H1 (cell line): ENCODE measurements at regions not wholly inside any gene's neighbourhood (a gene's known extent, or its start where the extent isn't known, plus 50 kb on each side); places are given as distances from the start of the nearest gene placed in this dataset.

ENCODE experiments used
- CTCF ChIA-PET: fragments of 300-600 bp; sonication (Branson Sonifier 250); formaldehyde crosslinking; loops from one replicate; lab custom pipeline; 2021; ENCODE audit not compliant: partially characterized antibody; lab: Charles Lee
- POLR2A ChIA-PET: fragments of 300-600 bp; sonication (Branson Sonifier 250); formaldehyde crosslinking; loops from one replicate; lab custom pipeline; 2021; ENCODE audit warnings: inconsistent platforms; ENCODE audit not compliant: partially characterized antibody; lab: Charles Lee
- DNase-seq, 2 experiments: peaks; one replicate each; pipeline versions ENCODE4 v3.0.0 to v3.0.0-alpha.2; 2010 to 2022; ENCODE audit warnings: low spot score in 2 of 2, low read depth in 1 of 2, mixed read lengths in 1 of 2
- FAIRE-seq: peaks from 2 replicates; lab custom pipeline; 2011; peaks lifted over from hg19 to GRCh38; lab: Jason Lieb, UNC
- H2AFZ ChIP-seq: 2 replicates; pipeline ENCODE4 v1.8.1; 2012; ENCODE audit warnings: low read length, inconsistent platforms
- H2AK5ac ChIP-seq: 2 replicates; pipeline ENCODE4 v1.6.1; 2013; ENCODE audit warnings: low read depth, low read length
- H2BK120ac ChIP-seq: replicated peaks from 2 replicates; pipeline ENCODE3; 2013; ENCODE audit warnings: low read depth, low read length, inconsistent platforms
- H2BK12ac ChIP-seq: 2 replicates; pipeline ENCODE4 v1.6.1; 2013; ENCODE audit warnings: low read depth, low read length
- H2BK15ac ChIP-seq: 2 replicates; pipeline ENCODE4 v1.6.1; 2013; ENCODE audit warnings: low read length
- H2BK20ac ChIP-seq: 2 replicates; pipeline ENCODE4 v1.6.1; 2013; ENCODE audit warnings: low read length
- H2BK5ac ChIP-seq: 2 replicates; pipeline ENCODE4 v1.6.1; 2013; ENCODE audit warnings: low read depth, low read length
- H3K14ac ChIP-seq: 2 replicates; pipeline ENCODE4 v1.6.1; 2013; ENCODE audit warnings: inconsistent platforms; ENCODE audit not compliant: insufficient read length
- H3K18ac ChIP-seq: 2 replicates; pipeline ENCODE4 v1.6.1; 2013; ENCODE audit warnings: low read length; ENCODE audit errors: extremely low read depth
- H3K23ac ChIP-seq: 2 replicates; pipeline ENCODE4 v1.6.1; 2013; ENCODE audit warnings: inconsistent platforms; ENCODE audit not compliant: insufficient read length
- H3K23me2 ChIP-seq: 2 replicates; pipeline ENCODE4 v1.6.1; 2013; ENCODE audit warnings: low read depth, low read length
- H3K27ac ChIP-seq: 2 replicates; pipeline ENCODE4 v1.6.1; 2011; ENCODE audit warnings: low read depth, low read length, inconsistent platforms
- H3K27me3 ChIP-seq, 4 experiments: replicated peaks in 1 of 4; 1 replicate in 1 of 4; 2 replicates in 3 of 4; pipeline versions ENCODE4 v1.6.1 to v1.8.1; 2011 to 2013; ENCODE audit warnings: low read length in 3 of 4, mild to moderate bottlenecking in 3 of 4, inconsistent platforms in 2 of 4, mixed read lengths in 2 of 4, moderate library complexity in 1 of 4; ENCODE audit not compliant: control insufficient read depth in 3 of 4, insufficient read depth in 3 of 4; ENCODE audit errors: extremely low read depth in 1 of 4
- H3K36me3 ChIP-seq, 4 experiments: 2 replicates each; pipeline versions ENCODE4 v1.6.1 to v1.8.1; 2011 to 2013; ENCODE audit warnings: mild to moderate bottlenecking in 4 of 4, low read length in 3 of 4, moderate library complexity in 2 of 4, control low read depth in 1 of 4, inconsistent platforms in 1 of 4; ENCODE audit not compliant: insufficient read depth in 4 of 4, control insufficient read depth in 2 of 4
- H3K4ac ChIP-seq: replicated peaks from 2 replicates; pipeline ENCODE3; 2013; ENCODE audit warnings: low read length, low read depth, mixed read lengths, inconsistent platforms; ENCODE audit not compliant: insufficient read length
- H3K4me1 ChIP-seq, 4 experiments: replicated peaks in 1 of 4; 1 replicate in 1 of 4; 2 replicates in 3 of 4; pipeline versions ENCODE4 v1.6.1 to v1.8.1; 2011 to 2013; ENCODE audit warnings: low read length in 3 of 4, inconsistent platforms in 2 of 4, mixed read lengths in 1 of 4; ENCODE audit not compliant: insufficient read depth in 4 of 4, control insufficient read depth in 3 of 4
- H3K4me2 ChIP-seq, 2 experiments: 2 replicates each; pipeline versions ENCODE4 v1.6.1 to v1.8.1; 2011 to 2013; ENCODE audit warnings: low read depth in 2 of 2, low read length in 2 of 2, control low read depth in 1 of 2, inconsistent platforms in 1 of 2, mild to moderate bottlenecking in 1 of 2; ENCODE audit not compliant: insufficient read depth in 1 of 2
- H3K4me3 ChIP-seq, 4 experiments: fragments of 200-600, 300-600 bp in 1 of 4; sonication (generic), shearing (Covaris generic), sonication (Bioruptor Twin) in 1 of 4; 2 replicates each; pipeline versions ENCODE4 v1.5.1 to v1.8.1; 2011 to 2016; ENCODE audit warnings: low read length in 4 of 4, low read depth in 3 of 4, control low read depth in 2 of 4, inconsistent platforms in 2 of 4, mild to moderate bottlenecking in 2 of 4, mixed read lengths in 1 of 4, moderate library complexity in 1 of 4; ENCODE audit not compliant: insufficient read depth in 2 of 4; ENCODE audit errors: extremely low read depth in 1 of 4
- H3K56ac ChIP-seq: replicated peaks from 2 replicates; pipeline ENCODE3; 2013; ENCODE audit warnings: low read depth, mild to moderate bottlenecking, mixed read lengths, low read length, inconsistent platforms; ENCODE audit not compliant: insufficient read length
- H3K79me1 ChIP-seq: 2 replicates; pipeline ENCODE4 v1.6.1; 2013; ENCODE audit warnings: low read depth, low read length, control low read depth
- H3K79me2 ChIP-seq, 2 experiments: 2 replicates each; pipeline versions ENCODE4 v1.6.1 to v1.8.1; 2012 to 2013; ENCODE audit warnings: low read length in 2 of 2, mild to moderate bottlenecking in 2 of 2, inconsistent platforms in 1 of 2; ENCODE audit not compliant: insufficient read depth in 2 of 2, control insufficient read depth in 1 of 2
- H3K9ac ChIP-seq, 4 experiments: replicated peaks in 1 of 4; 1 replicate in 1 of 4; 2 replicates in 3 of 4; pipeline versions ENCODE4 v1.6.1 to v1.8.1; 2011 to 2013; ENCODE audit warnings: low read depth in 3 of 4, low read length in 3 of 4, control low read depth in 2 of 4, mild to moderate bottlenecking in 2 of 4, moderate library complexity in 2 of 4, inconsistent platforms in 1 of 4; ENCODE audit errors: extremely low read depth in 1 of 4
- H3K9me3 ChIP-seq, 2 experiments: 2 replicates each; pipeline versions ENCODE4 v1.6.1 to v1.8.1; 2012 to 2013; ENCODE audit warnings: mild to moderate bottlenecking in 2 of 2, moderate library complexity in 2 of 2, control low read depth in 1 of 2, inconsistent platforms in 1 of 2, low read depth in 1 of 2, low read length in 1 of 2, mixed read lengths in 1 of 2; ENCODE audit not compliant: insufficient read depth in 2 of 2
- H4K20me1 ChIP-seq, 2 experiments: replicated peaks in 1 of 2; 2 replicates each; pipeline versions ENCODE3 to v1.8.1; 2011 to 2013; ENCODE audit warnings: inconsistent platforms in 2 of 2, low read length in 2 of 2, mild to moderate bottlenecking in 1 of 2; ENCODE audit not compliant: insufficient read depth in 2 of 2, control insufficient read depth in 1 of 2
- H4K5ac ChIP-seq: 2 replicates; pipeline ENCODE4 v1.6.1; 2013; ENCODE audit warnings: low read length, low read depth, mixed read lengths, inconsistent platforms; ENCODE audit not compliant: insufficient read length
- H4K8ac ChIP-seq: 2 replicates; pipeline ENCODE4 v1.8.0; 2013; ENCODE audit warnings: mild to moderate bottlenecking, moderate library complexity, low read length, inconsistent platforms; ENCODE audit not compliant: insufficient read depth; ENCODE audit errors: extremely low read depth
- H4K91ac ChIP-seq: replicated peaks from 2 replicates; pipeline ENCODE3; 2013; ENCODE audit warnings: low read length, mixed read lengths, inconsistent platforms; ENCODE audit not compliant: insufficient read length
- ASH2L ChIP-seq: fragments of 200-600, 300-600 bp; sonication (generic); IDR thresholded peaks from one replicate; pipeline ENCODE4 v1.7.1; 2017; ENCODE audit warnings: low read length
- BCL11A ChIP-seq, 2 experiments: IDR thresholded peaks; one replicate each; pipeline ENCODE4 v1.6.1; 2011; ENCODE audit warnings: low read depth in 2 of 2, low read length in 2 of 2, mild to moderate bottlenecking in 2 of 2
- EZH2 ChIP-seq: fragments of 200-600 bp; sonication (generic); IDR thresholded peaks from 2 replicates; pipeline ENCODE4 v1.7.1; 2012; ENCODE audit warnings: low read depth, mild to moderate bottlenecking, moderate library complexity, low read length, inconsistent platforms; ENCODE audit not compliant: severe bottlenecking
- HDAC6 ChIP-seq: IDR thresholded peaks from one replicate; pipeline ENCODE4 v1.7.1; 2012; ENCODE audit warnings: low read depth, mild to moderate bottlenecking, inconsistent platforms, low read length, moderate library complexity
- TAF1 ChIP-seq: IDR thresholded peaks from 2 replicates; pipeline ENCODE4 v1.6.1; 2011; ENCODE audit warnings: mild to moderate bottlenecking, low read depth, low read length
- TBP ChIP-seq: IDR thresholded peaks from 2 replicates; pipeline ENCODE4 v1.6.1; 2011; ENCODE audit warnings: low read depth, low read length, improper control_type of control experiment
- TEAD4 ChIP-seq: IDR thresholded peaks from 2 replicates; pipeline ENCODE4 v1.6.1; 2012; ENCODE audit warnings: low read depth, low read length, inconsistent platforms, mixed read lengths
- WGBS, 2 experiments: shearing (Covaris generic) in 1 of 2; methylation state at CpG; one replicate each; pipeline versions ENCODE4 v1.1.6 to v1.1.7; 2013 to 2015; ENCODE audit warnings: low lambda C conversion rate in 2 of 2, mixed read lengths in 2 of 2, inconsistent platforms in 1 of 2, low coverage in 1 of 2, missing lambda C conversion rate in 1 of 2; ENCODE audit not compliant: insufficient replicate concordance in 2 of 2, insufficient coverage in 1 of 2, insufficient read length in 1 of 2; ENCODE audit errors: extremely low coverage in 1 of 2, missing lambda C conversion rate in 1 of 2; 5-methylcytosine and 5-hydroxymethylcytosine counted together

- H2BK120ac ChIP-seq: no peak overlapping the region
- no peaks in the 10 kb centered on the region for H3K79me2 ChIP-seq
- no peak overlapping the region for H3K9ac ChIP-seq
- H3K23me2 ChIP-seq: no peaks in the 10 kb centered on the region
- H3K27ac ChIP-seq: no peak overlapping the region
- H3K9me3 ChIP-seq: no peaks in the 10 kb centered on the region
- no peak for TF ChIP-seq EZH2
- no peak for TF ChIP-seq HDAC6
- TF ChIP-seq TEAD4: no peak
- TF ChIP-seq TBP: no peak
- no peak for TF ChIP-seq ASH2L
- no peak for TF ChIP-seq TAF1
- no peak for TF ChIP-seq BCL11A (IDR thresholded peaks at IDR 0.05; ENCODE audit: low read depth in 2 of 2, low read length in 2 of 2)
- H2AK5ac ChIP-seq: no peak overlapping the region
- no peak overlapping the region for H3K23ac ChIP-seq
- no peaks in the 10 kb centered on the region for H3K27me3 ChIP-seq
- DNase-seq (no peak), FAIRE-seq (no peak)
- no peak overlapping the region for H4K5ac ChIP-seq
- H2BK15ac ChIP-seq: no peak overlapping the region
- no peak overlapping the region for H3K4ac ChIP-seq
- H3K18ac ChIP-seq: no peak overlapping the region
- H3K14ac ChIP-seq: no peak overlapping the region
- peaks cover 12% of the 10 kb centered on the region; the same call in 1 of the 2 replicates for H3K79me1 ChIP-seq
- 83% methylated on average over 7 of the region's 7 CpGs; no CpG with 5 or more reads in 1 of the 2 experiments for WGBS, 2 experiments
- H3K56ac ChIP-seq: no peak overlapping the region
- peaks cover 0 to 1% of the 10 kb centered on the region in 2 experiments for H4K20me1 ChIP-seq
- peaks cover 0 to 19% (median 11%) of the 10 kb centered on the region in 4 experiments; a peak in 3 of 7 replicates for H3K4me1 ChIP-seq
- H3K4me2 ChIP-seq: 0 out of 4 replicates have a peak overlapping the region, but pooled peaks of 1 of the 2 experiments have one; percentile 6
- no peak overlapping the region for H4K8ac ChIP-seq
- H2AFZ ChIP-seq: no peak overlapping the region
- no peak overlapping the region for H2BK12ac ChIP-seq
- no peaks in the 10 kb centered on the region for H3K36me3 ChIP-seq
- H3K4me3 ChIP-seq: no peak overlapping the region
- no peak overlapping the region for H4K91ac ChIP-seq
- POLR2A ChIA-PET: interaction anchor here (0.9 to 1.3 kb wide), 3 partner anchors 8 to 77 kb away, joined by 3 to 5 read pairs (median 3); no protein-coding TSS in a partner anchor
- CTCF ChIA-PET: interaction anchor here (0.6 to 1.2 kb wide), 4 partner anchors 10 to 551 kb away, joined by 3 to 4 read pairs (median 4); no protein-coding TSS in a partner anchor
- no peak overlapping the region for H2BK5ac ChIP-seq
- H2BK20ac ChIP-seq: no peak overlapping the region
These were observed 294.6 kb downstream of the MEX3B start for GRCh38 chr15:81751256-81751655.
